ENCODE measurements at regions not wholly inside any gene's neighbourhood (a gene's known extent, or its start where the extent isn't known, plus 50 kb on each side); places are given as distances from the start of the nearest gene placed in this dataset.
"Not testable (repeated sequence)": the region's sequence is repeated elsewhere in the genome, so short reads cannot be mapped to it uniquely, and the experiment has no call there.

- no peak for DNase-seq
These were observed 240.7 kb upstream of the DNAJC19 start for GRCh38 chr3:181230258-181230657.

GRCh38 chr3:181213347-181213746 lies 223.8 kb upstream of the DNAJC19 start:
- DNase-seq: no peak

- no peak for DNase-seq
These were observed 222.7 kb upstream of the DNAJC19 start for GRCh38 chr3:181212271-181212670.

- DNase-seq: no peak
These were observed 220.7 kb upstream of the DNAJC19 start for GRCh38 chr3:181210275-181210674.

GRCh38 chr3:181189556-181189955 lies 200.0 kb upstream of the DNAJC19 start:
- DNase-seq: no peak

GRCh38 chr3:181183764-181184163 lies 194.2 kb upstream of the DNAJC19 start:
- DNase-seq: no peak

GRCh38 chr3:181183057-181183456 lies 193.5 kb upstream of the DNAJC19 start:
- DNase-seq: not testable (repeated sequence)

- no peak for DNase-seq
These were observed 189.5 kb upstream of the DNAJC19 start for GRCh38 chr3:181178991-181179390.

GRCh38 chr3:181176601-181177000 lies 187.1 kb upstream of the DNAJC19 start:
- DNase-seq: no peak

GRCh38 chr3:181174676-181175233 lies 185.2 kb upstream of the DNAJC19 start:
- no peak for DNase-seq

GRCh38 chr3:181174022-181174421 lies 184.5 kb upstream of the DNAJC19 start:
- DNase-seq: no peak

GRCh38 chr3:181173227-181173626 lies 183.7 kb upstream of the DNAJC19 start:
- no peak for DNase-seq

- no peak for DNase-seq
These were observed 145.3 kb upstream of the DNAJC19 start for GRCh38 chr3:181134873-181135272.

GRCh38 chr3:181133832-181134231 lies 144.3 kb upstream of the DNAJC19 start:
- no peak for DNase-seq

GRCh38 chr3:181105646-181106045 lies 116.1 kb upstream of the DNAJC19 start:
- no peak for DNase-seq

GRCh38 chr3:181103605-181104004 lies 114.1 kb upstream of the DNAJC19 start:
- no peak for DNase-seq

GRCh38 chr3:181086011-181086410 lies 96.5 kb upstream of the DNAJC19 start:
- DNase-seq: no peak

- no peak for DNase-seq
These were observed 92.4 kb upstream of the DNAJC19 start for GRCh38 chr3:181081930-181082329.

GRCh38 chr3:181076558-181076957 lies 87.0 kb upstream of the DNAJC19 start:
- no peak for DNase-seq

- no peak for DNase-seq
These were observed 85.6 kb upstream of the DNAJC19 start for GRCh38 chr3:181075098-181075497.

- no peak for DNase-seq
These were observed 76.9 kb upstream of the DNAJC19 start for GRCh38 chr3:181066143-181067087.

- no peak for DNase-seq
These were observed 66.7 kb upstream of the DNAJC19 start for GRCh38 chr3:181056136-181056732.

- DNase-seq: no peak
These were observed 65.0 kb upstream of the DNAJC19 start for GRCh38 chr3:181054538-181054937.

- no peak for DNase-seq
These were observed 62.7 kb upstream of the DNAJC19 start for GRCh38 chr3:181052256-181052655.

All from CD4-positive, alpha-beta T cell treated with Interleukin-4 for 4 hours (primary cell).